Fibroblast of lung (primary cell): ENCODE measurements at regions not wholly inside any gene's neighbourhood (a gene's known extent, or its start where the extent isn't known, plus 50 kb on each side); places are given as distances from the start of the nearest gene placed in this dataset.

Experiments
- DNase-seq, 2 donors: peaks; one replicate each; pipeline versions ENCODE4 v3.0.0 to v3.0.0-alpha.2; 2010; ENCODE audit warnings: low read depth in 2 of 2
- H2AFZ ChIP-seq: 2 replicates; pipeline ENCODE4 v1.5.1; 2012; ENCODE audit warnings: low read length, control low read depth, inconsistent platforms
- H3K27ac ChIP-seq: 2 replicates; pipeline ENCODE4 v1.5.1; 2011; ENCODE audit warnings: low read length, control low read depth; ENCODE audit not compliant: insufficient read depth
- H3K27me3 ChIP-seq: 2 replicates; pipeline ENCODE4 v1.5.1; 2011; ENCODE audit warnings: mild to moderate bottlenecking, low read length; ENCODE audit not compliant: control insufficient read depth, insufficient read depth
- H3K36me3 ChIP-seq: 2 replicates; pipeline ENCODE4 v1.5.1; 2011; ENCODE audit warnings: low read length; ENCODE audit not compliant: control insufficient read depth, insufficient read depth
- H3K4me1 ChIP-seq: 2 replicates; pipeline ENCODE4 v1.5.1; 2011; ENCODE audit warnings: low read length; ENCODE audit not compliant: control insufficient read depth, insufficient read depth; ENCODE audit errors: extremely low read depth
- H3K4me2 ChIP-seq: 2 replicates; pipeline ENCODE4 v1.5.1; 2011; ENCODE audit warnings: low read length, control low read depth; ENCODE audit not compliant: insufficient read depth; ENCODE audit errors: extremely low read depth
- H3K4me3 ChIP-seq, 4 experiments: fragments of 200-600 bp in 1 of 4; sonication (generic) in 1 of 4; replicated peaks in 1 of 4; 2 replicates each; pipeline ENCODE4 v1.5.1; 2011 to 2016; ENCODE audit warnings: low read length in 4 of 4, low read depth in 3 of 4, mild to moderate bottlenecking in 3 of 4, control low read depth in 2 of 4, inconsistent platforms in 1 of 4, mixed read lengths in 1 of 4; ENCODE audit not compliant: insufficient read depth in 1 of 4; ENCODE audit errors: control extremely low read depth in 1 of 4
- H3K79me2 ChIP-seq: 2 replicates; pipeline ENCODE4 v1.5.1; 2012; ENCODE audit warnings: mild to moderate bottlenecking, low read length, inconsistent platforms; ENCODE audit not compliant: control insufficient read depth, insufficient read depth
- H3K9ac ChIP-seq: 2 replicates; pipeline ENCODE4 v1.5.1; 2011; ENCODE audit warnings: mild to moderate bottlenecking, low read length, control low read depth; ENCODE audit not compliant: insufficient read depth
- H3K9me3 ChIP-seq: 2 replicates; pipeline ENCODE4 v1.5.1; 2012; ENCODE audit warnings: low read depth, low read length; ENCODE audit not compliant: control insufficient read depth, insufficient read depth
- H4K20me1 ChIP-seq: 2 replicates; pipeline ENCODE4 v1.5.1; 2011; ENCODE audit warnings: low read length; ENCODE audit not compliant: control insufficient read depth, insufficient read depth; ENCODE audit errors: extremely low read depth
- EZH2 ChIP-seq: IDR thresholded peaks from 2 replicates; pipeline ENCODE4 v1.5.1; 2012; ENCODE audit warnings: low read length, control low read depth, mild to moderate bottlenecking; ENCODE audit errors: missing control alignments
- TF ChIP-seq, protein P1 (sequence below), 2 donors: IDR thresholded peaks in 1 of 2; conservative IDR thresholded peaks in 1 of 2; 1 replicate in 1 of 2; 2 replicates in 1 of 2; pipeline ENCODE4 v1.5.1; 2011 to 2012; ENCODE audit warnings: low read length in 2 of 2, control low read depth in 1 of 2, inconsistent platforms in 1 of 2, low read depth in 1 of 2, mild to moderate bottlenecking in 1 of 2

DNA sequence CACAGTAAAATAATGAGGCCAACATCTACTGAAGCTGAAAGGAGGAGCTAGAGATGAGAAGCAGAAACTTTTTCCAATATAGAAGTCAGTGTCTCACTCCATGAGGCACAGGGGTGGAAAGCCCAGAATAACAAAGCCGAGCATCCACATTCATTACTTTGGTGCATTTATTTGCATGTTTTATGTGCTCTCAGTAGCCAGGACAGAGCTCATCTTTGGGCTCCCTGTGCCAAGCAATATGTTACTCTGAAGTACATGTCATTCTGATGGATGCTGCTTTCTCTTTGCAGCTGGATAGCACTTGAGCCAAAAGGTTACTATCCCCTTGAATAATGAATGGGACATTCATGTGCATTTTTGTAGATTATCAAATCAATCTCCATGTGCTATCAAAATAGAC lies 338.6 kb upstream of the SOX11 start:
- no peak overlapping the region for H3K27ac ChIP-seq
- no peaks in the 10 kb centered on the region for H4K20me1 ChIP-seq
- H3K4me3 ChIP-seq, result no peak overlapping the region
- H3K9ac ChIP-seq, result no peak overlapping the region
- no peak overlapping the region for H3K4me2 ChIP-seq
- no peaks in the 10 kb centered on the region for H3K79me2 ChIP-seq
- DNase-seq, result no peak
- H3K9me3 ChIP-seq, result no peaks in the 10 kb centered on the region
- TF ChIP-seq, protein P1, sequence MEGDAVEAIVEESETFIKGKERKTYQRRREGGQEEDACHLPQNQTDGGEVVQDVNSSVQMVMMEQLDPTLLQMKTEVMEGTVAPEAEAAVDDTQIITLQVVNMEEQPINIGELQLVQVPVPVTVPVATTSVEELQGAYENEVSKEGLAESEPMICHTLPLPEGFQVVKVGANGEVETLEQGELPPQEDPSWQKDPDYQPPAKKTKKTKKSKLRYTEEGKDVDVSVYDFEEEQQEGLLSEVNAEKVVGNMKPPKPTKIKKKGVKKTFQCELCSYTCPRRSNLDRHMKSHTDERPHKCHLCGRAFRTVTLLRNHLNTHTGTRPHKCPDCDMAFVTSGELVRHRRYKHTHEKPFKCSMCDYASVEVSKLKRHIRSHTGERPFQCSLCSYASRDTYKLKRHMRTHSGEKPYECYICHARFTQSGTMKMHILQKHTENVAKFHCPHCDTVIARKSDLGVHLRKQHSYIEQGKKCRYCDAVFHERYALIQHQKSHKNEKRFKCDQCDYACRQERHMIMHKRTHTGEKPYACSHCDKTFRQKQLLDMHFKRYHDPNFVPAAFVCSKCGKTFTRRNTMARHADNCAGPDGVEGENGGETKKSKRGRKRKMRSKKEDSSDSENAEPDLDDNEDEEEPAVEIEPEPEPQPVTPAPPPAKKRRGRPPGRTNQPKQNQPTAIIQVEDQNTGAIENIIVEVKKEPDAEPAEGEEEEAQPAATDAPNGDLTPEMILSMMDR (conservative IDR thresholded peaks at IDR 0.05 in 1 of 2, IDR thresholded peaks at IDR 0.05 in 1 of 2; ENCODE audit: low read depth in 1 of 2, low read length in 2 of 2), result no peak
- TF ChIP-seq EZH2, result no peak
- no peaks in the 10 kb centered on the region for H3K4me1 ChIP-seq
- H3K36me3 ChIP-seq, result no peaks in the 10 kb centered on the region
- no peaks in the 10 kb centered on the region for H3K27me3 ChIP-seq
- no peak overlapping the region for H2AFZ ChIP-seq

DNA sequence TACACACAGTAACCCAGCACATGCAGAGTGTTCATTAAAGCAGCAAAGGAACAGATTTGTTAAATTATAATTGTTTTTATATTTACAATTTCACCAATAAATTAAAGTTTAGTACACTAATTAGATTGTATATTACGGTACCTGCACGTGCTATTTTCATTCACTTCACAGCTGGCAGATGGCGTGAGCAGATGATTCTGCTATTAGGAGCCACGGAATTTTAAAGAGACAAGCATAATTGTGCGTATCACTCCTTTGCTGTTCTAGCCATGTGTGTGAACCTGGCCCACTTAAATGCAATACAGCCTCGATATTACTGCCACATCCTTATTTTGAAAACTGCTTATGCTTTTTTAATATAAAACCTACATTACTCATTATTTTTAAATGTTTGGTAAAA lies 332.8 kb upstream of the SOX11 start:
- TF ChIP-seq, protein P1 (conservative IDR thresholded peaks at IDR 0.05 in 1 of 2, IDR thresholded peaks at IDR 0.05 in 1 of 2; ENCODE audit: low read depth in 1 of 2, low read length in 2 of 2), result no peak
- TF ChIP-seq EZH2, result no peak
- Histone ChIP-seq H3K4me2 (no peak overlapping the region), H4K20me1 (no peaks in the 10 kb centered on the region), H3K27ac (no peak overlapping the region), H3K9me3 (no peaks in the 10 kb centered on the region), H3K27me3 (no peaks in the 10 kb centered on the region), H3K9ac (no peak overlapping the region), H3K36me3 (no peaks in the 10 kb centered on the region), H2AFZ (no peak overlapping the region), H3K4me3 (no peak overlapping the region), H3K79me2 (no peaks in the 10 kb centered on the region), H3K4me1 (no peaks in the 10 kb centered on the region)
- DNase-seq, result no peak

DNA sequence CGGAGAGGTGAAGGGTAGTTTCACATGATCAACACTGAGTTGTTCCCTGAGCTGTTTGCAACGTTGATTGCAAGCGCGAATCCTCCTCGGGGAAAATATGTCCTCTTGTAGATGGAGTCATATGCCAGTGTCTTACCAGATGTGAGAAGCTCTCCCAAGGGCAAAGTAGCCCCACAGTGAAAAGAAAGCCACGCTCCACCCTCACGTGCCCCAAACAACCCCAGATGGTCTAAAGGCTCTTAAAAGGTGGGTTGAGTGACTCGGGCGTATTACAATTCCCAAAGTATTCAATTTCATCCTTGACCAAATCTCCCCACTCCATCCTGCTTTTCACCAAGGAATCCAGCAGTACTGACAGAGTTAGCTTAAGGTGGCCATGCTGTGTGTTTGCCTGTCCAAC lies 332.1 kb upstream of the SOX11 start:
- no peaks in the 10 kb centered on the region for H3K4me1 ChIP-seq
- no peak for DNase-seq
- no peaks in the 10 kb centered on the region for H3K9me3 ChIP-seq
- no peaks in the 10 kb centered on the region for H3K27me3 ChIP-seq
- H3K79me2 ChIP-seq, result no peaks in the 10 kb centered on the region
- no peaks in the 10 kb centered on the region for H4K20me1 ChIP-seq
- no peak overlapping the region for H3K4me2 ChIP-seq
- no peak overlapping the region for H3K9ac ChIP-seq
- H3K36me3 ChIP-seq, result no peaks in the 10 kb centered on the region
- H3K4me3 ChIP-seq, result no peak overlapping the region
- no peak overlapping the region for H2AFZ ChIP-seq
- TF ChIP-seq EZH2, result no peak
- TF ChIP-seq, protein P1 (conservative IDR thresholded peaks at IDR 0.05 in 1 of 2, IDR thresholded peaks at IDR 0.05 in 1 of 2; ENCODE audit: low read depth in 1 of 2, low read length in 2 of 2), result no peak
- no peak overlapping the region for H3K27ac ChIP-seq
